OCI-LY1 (cell line): ENCODE measurements at regions not wholly inside any gene's neighbourhood (a gene's known extent, or its start where the extent isn't known, plus 50 kb on each side); places are given as distances from the start of the nearest gene placed in this dataset.
"Not testable (repeated sequence)": the region's sequence is repeated elsewhere in the genome, so short reads cannot be mapped to it uniquely, and the experiment has no call there.

Source experiments
- H2AFZ ChIP-seq: fragments of 200-600 bp; sonication (generic), shearing (Covaris generic); 2 replicates; pipeline ENCODE4 v1.6.0; 2014; ENCODE audit warnings: antibody characterized with exemption, mild to moderate bottlenecking, low read length
- H3F3A ChIP-seq: fragments of 200-600 bp; sonication (generic), shearing (Covaris generic); 2 replicates; pipeline ENCODE4 v1.6.0; 2014; ENCODE audit warnings: mild to moderate bottlenecking, antibody characterized with exemption, low read length, moderate library complexity; ENCODE audit not compliant: insufficient read depth
- H3K27ac ChIP-seq: fragments of 200-600 bp; sonication (generic); 2 replicates; pipeline ENCODE4 v1.5.1; 2014; ENCODE audit warnings: low read length, mixed run types, mild to moderate bottlenecking, low read depth; ENCODE audit not compliant: poor library complexity, severe bottlenecking
- H3K27me3 ChIP-seq: fragments of 200-600 bp; sonication (generic); 2 replicates; pipeline ENCODE4 v1.6.0; 2014; ENCODE audit warnings: antibody characterized with exemption, mild to moderate bottlenecking, low read length, moderate library complexity; ENCODE audit not compliant: insufficient read depth
- H3K36me3 ChIP-seq: fragments of 200-600 bp; sonication (generic); 2 replicates; pipeline ENCODE4 v1.6.1; 2014; ENCODE audit warnings: mild to moderate bottlenecking, antibody characterized with exemption, low read length, moderate library complexity, mixed read lengths; ENCODE audit not compliant: insufficient read depth
- H3K4me1 ChIP-seq: fragments of 200-600 bp; sonication (generic); 2 replicates; pipeline ENCODE4 v1.5.1; 2014; ENCODE audit warnings: mild to moderate bottlenecking, low read length, moderate library complexity; ENCODE audit not compliant: insufficient read depth, severe bottlenecking
- H3K4me2 ChIP-seq: fragments of 200-600 bp; sonication (generic), shearing (Covaris generic); 2 replicates; pipeline ENCODE4 v1.6.1; 2014; ENCODE audit warnings: low read length
- H3K4me3 ChIP-seq: fragments of 200-600 bp; sonication (generic); 2 replicates; pipeline ENCODE4 v1.5.1; 2014; ENCODE audit warnings: low read length, low read depth, mild to moderate bottlenecking, mixed read lengths; ENCODE audit not compliant: poor library complexity, severe bottlenecking
- H3K79me2 ChIP-seq: fragments of 200-600 bp; shearing (Covaris generic); 2 replicates; pipeline ENCODE4 v1.6.1; 2016; ENCODE audit warnings: mixed run types, low read length, mixed read lengths; ENCODE audit not compliant: insufficient read depth
- H3K9ac ChIP-seq: fragments of 200-600 bp; sonication (generic), shearing (Covaris generic); 2 replicates; pipeline ENCODE4 v1.6.1; 2014; ENCODE audit warnings: mild to moderate bottlenecking, low read length, mixed read lengths
- H3K9me2 ChIP-seq: fragments of 200-600 bp; sonication (generic), shearing (Covaris generic); 2 replicates; pipeline ENCODE4 v1.6.1; 2014; ENCODE audit warnings: low read depth, mild to moderate bottlenecking, low read length, mixed read lengths
- H3K9me3 ChIP-seq: fragments of 200-600 bp; shearing (Covaris generic); 2 replicates; pipeline ENCODE4 v1.6.1; 2014; ENCODE audit warnings: low read length, mixed read lengths
- H4K20me1 ChIP-seq: fragments of 200-600 bp; sonication (generic), shearing (Covaris generic); 2 replicates; pipeline ENCODE4 v1.6.0; 2016; ENCODE audit warnings: mild to moderate bottlenecking, low read length; ENCODE audit not compliant: insufficient read depth
- EZH2 ChIP-seq: fragments of 200-600 bp; sonication (generic), shearing (Covaris generic); IDR thresholded peaks from 2 replicates; pipeline ENCODE4 v1.8.0; 2017; ENCODE audit warnings: borderline replicate concordance, mixed run types, mild to moderate bottlenecking, antibody characterized with exemption, low read length, moderate library complexity, mixed read lengths
- TF ChIP-seq, protein P1 (sequence below): fragments of 200-600 bp; sonication (generic), shearing (Covaris generic); IDR thresholded peaks from 2 replicates; pipeline ENCODE4 v1.5.1; 2017; ENCODE audit warnings: mild to moderate bottlenecking, antibody characterized with exemption, low read length, moderate library complexity, mixed read lengths

DNA sequence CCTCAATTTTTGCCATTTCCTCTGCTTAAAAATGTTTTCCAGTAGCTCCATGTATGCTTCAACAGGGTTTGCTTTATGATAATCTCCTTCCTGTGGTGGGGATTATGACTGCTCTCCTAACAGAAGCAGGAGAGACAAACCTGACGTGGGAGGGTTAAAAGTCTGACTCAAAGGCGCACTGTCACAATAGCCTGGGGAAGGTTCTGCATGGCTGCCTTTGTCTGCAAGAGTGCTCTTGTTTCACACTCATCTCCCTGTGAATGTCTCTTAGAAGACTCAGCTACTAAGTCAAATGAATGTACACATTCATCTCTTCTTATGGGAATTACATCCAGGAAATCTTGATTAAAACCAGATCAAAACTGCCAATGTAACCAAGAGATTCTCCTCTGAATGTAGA, 90.9 kb upstream of the MTAP start:
- no peaks in the 10 kb centered on the region for H3K79me2 ChIP-seq
- no peaks in the 10 kb centered on the region for H3K4me1 ChIP-seq
- H4K20me1 ChIP-seq, result no peaks in the 10 kb centered on the region
- no peaks in the 10 kb centered on the region for H3F3A ChIP-seq
- H3K9me2 ChIP-seq, result no peaks in the 10 kb centered on the region
- H3K4me3 ChIP-seq, result no peak overlapping the region
- no peaks in the 10 kb centered on the region for H3K9me3 ChIP-seq
- no peak overlapping the region for H2AFZ ChIP-seq
- H3K4me2 ChIP-seq, result no peak overlapping the region
- 0 out of 2 replicates have a peak, but pooled peaks cover under 1% of the 10 kb centered on the region for H3K27me3 ChIP-seq
- no peak overlapping the region for H3K27ac ChIP-seq
- H3K36me3 ChIP-seq, result no peaks in the 10 kb centered on the region
- TF ChIP-seq, protein P1, sequence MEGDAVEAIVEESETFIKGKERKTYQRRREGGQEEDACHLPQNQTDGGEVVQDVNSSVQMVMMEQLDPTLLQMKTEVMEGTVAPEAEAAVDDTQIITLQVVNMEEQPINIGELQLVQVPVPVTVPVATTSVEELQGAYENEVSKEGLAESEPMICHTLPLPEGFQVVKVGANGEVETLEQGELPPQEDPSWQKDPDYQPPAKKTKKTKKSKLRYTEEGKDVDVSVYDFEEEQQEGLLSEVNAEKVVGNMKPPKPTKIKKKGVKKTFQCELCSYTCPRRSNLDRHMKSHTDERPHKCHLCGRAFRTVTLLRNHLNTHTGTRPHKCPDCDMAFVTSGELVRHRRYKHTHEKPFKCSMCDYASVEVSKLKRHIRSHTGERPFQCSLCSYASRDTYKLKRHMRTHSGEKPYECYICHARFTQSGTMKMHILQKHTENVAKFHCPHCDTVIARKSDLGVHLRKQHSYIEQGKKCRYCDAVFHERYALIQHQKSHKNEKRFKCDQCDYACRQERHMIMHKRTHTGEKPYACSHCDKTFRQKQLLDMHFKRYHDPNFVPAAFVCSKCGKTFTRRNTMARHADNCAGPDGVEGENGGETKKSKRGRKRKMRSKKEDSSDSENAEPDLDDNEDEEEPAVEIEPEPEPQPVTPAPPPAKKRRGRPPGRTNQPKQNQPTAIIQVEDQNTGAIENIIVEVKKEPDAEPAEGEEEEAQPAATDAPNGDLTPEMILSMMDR, result no peak
- TF ChIP-seq EZH2, result no peak
- H3K9ac ChIP-seq, result no peak overlapping the region

DNA sequence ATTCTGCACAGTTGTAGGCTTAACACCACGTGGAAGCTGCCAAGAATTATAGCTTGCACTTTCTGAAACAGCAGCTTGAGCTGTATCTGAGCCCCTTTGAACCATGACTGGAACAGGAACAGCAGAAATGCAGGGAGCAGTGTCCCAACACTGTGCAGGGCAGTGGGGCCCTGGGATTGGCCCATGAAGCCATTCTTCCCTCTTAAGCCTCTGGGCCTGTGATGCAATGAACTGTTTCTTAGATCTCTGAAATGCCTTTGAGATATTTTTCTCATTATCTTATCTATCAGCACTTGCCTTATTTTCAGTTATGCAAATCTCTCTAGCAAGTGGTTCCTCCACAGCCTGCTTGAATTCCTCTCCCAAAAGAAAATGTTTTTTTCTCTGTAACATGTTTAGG, 87.0 kb upstream of the MTAP start:
- no peak overlapping the region for H2AFZ ChIP-seq
- 0 out of 2 replicates have a peak, but pooled peaks cover 4% of the 10 kb centered on the region for H3K27me3 ChIP-seq
- no peaks in the 10 kb centered on the region for H3K4me1 ChIP-seq
- no peaks in the 10 kb centered on the region for H3K79me2 ChIP-seq
- H3F3A ChIP-seq, result no peaks in the 10 kb centered on the region
- no peak overlapping the region for H3K27ac ChIP-seq
- H3K4me2 ChIP-seq, result no peak overlapping the region
- H3K9ac ChIP-seq, result no peak overlapping the region
- no peak for TF ChIP-seq EZH2
- TF ChIP-seq, protein P1, result no peak
- no peaks in the 10 kb centered on the region for H3K9me3 ChIP-seq
- no peaks in the 10 kb centered on the region for H4K20me1 ChIP-seq
- no peaks in the 10 kb centered on the region for H3K9me2 ChIP-seq
- H3K36me3 ChIP-seq, result no peaks in the 10 kb centered on the region
- no peak overlapping the region for H3K4me3 ChIP-seq

DNA sequence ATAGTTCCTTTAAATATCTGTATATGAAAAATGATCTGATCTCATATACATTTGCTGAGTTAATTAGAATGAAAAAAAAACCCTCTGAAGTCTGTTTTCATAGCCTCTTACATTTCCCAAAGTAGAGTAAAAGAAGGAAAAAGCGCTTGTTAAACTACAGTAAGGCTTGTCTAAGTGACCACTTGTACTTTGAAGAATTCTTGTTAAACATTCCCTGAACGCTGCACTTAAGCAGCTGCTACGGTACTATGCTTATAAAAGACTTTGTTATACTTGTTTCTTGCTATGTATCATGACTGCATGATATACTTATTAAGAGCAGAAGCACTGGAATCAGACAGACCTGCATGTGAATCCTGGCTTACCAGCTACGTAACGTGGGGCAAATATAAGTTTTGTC, 81.7 kb upstream of the MTAP start:
- H3K9me2 ChIP-seq, result no peaks in the 10 kb centered on the region
- H3K4me2 ChIP-seq, result no peak overlapping the region
- no peak overlapping the region for H2AFZ ChIP-seq
- H3K4me1 ChIP-seq, result no peaks in the 10 kb centered on the region
- H3K9ac ChIP-seq, result no peak overlapping the region
- 0 out of 2 replicates have a peak, but pooled peaks cover 4% of the 10 kb centered on the region for H3K27me3 ChIP-seq
- H3K27ac ChIP-seq, result no peak overlapping the region
- no peaks in the 10 kb centered on the region for H3F3A ChIP-seq
- H3K36me3 ChIP-seq, result no peaks in the 10 kb centered on the region
- H3K79me2 ChIP-seq, result no peaks in the 10 kb centered on the region
- no peaks in the 10 kb centered on the region for H3K9me3 ChIP-seq
- H4K20me1 ChIP-seq, result no peaks in the 10 kb centered on the region
- H3K4me3 ChIP-seq, result no peak overlapping the region
- TF ChIP-seq, protein P1, result no peak
- TF ChIP-seq EZH2, result no peak

DNA sequence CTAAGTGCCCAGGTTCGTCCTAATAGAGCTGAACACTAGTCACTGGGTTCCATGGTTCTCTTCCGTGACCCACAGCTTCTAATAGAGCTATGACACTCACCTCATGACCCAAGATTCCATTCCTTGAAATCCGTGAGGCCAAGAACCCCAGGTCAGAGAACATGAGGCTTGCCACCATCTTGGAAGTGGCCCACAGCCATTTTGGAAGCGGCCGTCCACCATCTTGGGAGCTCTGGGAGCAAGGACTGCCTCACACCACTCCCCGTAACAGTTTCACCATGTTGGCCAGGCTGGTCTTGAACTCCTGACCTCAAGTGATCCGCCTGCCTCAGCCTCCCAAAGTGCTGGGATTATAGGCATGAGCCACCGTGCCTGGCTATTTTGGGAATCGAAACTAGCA, 75.0 kb upstream of the MTAP start:
- H3K4me2 ChIP-seq, H3K4me3 ChIP-seq, H3F3A ChIP-seq, H3K79me2 ChIP-seq, H3K4me1 ChIP-seq, H3K27me3 ChIP-seq, H3K27ac ChIP-seq, H4K20me1 ChIP-seq, H3K9me2 ChIP-seq, H3K9me3 ChIP-seq, H3K9ac ChIP-seq, H2AFZ ChIP-seq, H3K36me3 ChIP-seq: not testable (repeated sequence)
